SK-N-SH (cell line): ENCODE measurements at regions not wholly inside any gene's neighbourhood (a gene's known extent, or its start where the extent isn't known, plus 50 kb on each side); places are given as distances from the start of the nearest gene placed in this dataset.
A peak's percentile ranks its signal among the peaks of the same experiment; 100 is the strongest.

Experiments
- CTCF ChIA-PET: fragments of 300-600, 350-600 bp; formaldehyde crosslinking; extraction: SDS; loops from one replicate; lab custom pipeline; 2021; lab: Yijun Ruan, JAX
- POLR2A ChIA-PET: fragments of 350-600 bp; sonication (Branson Sonifier 250); formaldehyde crosslinking; extraction: SDS; loops from one replicate; lab custom pipeline; 2020; ENCODE audit warnings: antibody characterized with exemption, inconsistent platforms; lab: Yijun Ruan, JAX
- DNase-seq: peaks from one replicate; pipeline ENCODE4 v3.0.0; 2012
- H2AFZ ChIP-seq: fragments of 200-600 bp; sonication (generic); 2 replicates; pipeline ENCODE4 v1.8.1; 2016; ENCODE audit warnings: antibody characterized with exemption, mild to moderate bottlenecking, low read depth
- H3F3A ChIP-seq: fragments of 200-600 bp; sonication (generic); replicated peaks from 2 replicates; pipeline ENCODE3; 2016; ENCODE audit warnings: antibody characterized with exemption, mild to moderate bottlenecking; ENCODE audit not compliant: insufficient read depth
- H3K27ac ChIP-seq, 2 experiments: fragments of 200-500 bp in 1 of 2; fragments of 200-600 bp in 1 of 2; sonication (Bioruptor generic) in 1 of 2; sonication (generic), shearing (Covaris generic) in 1 of 2; 2 replicates each; pipeline versions ENCODE4 v1.5.1 to v1.6.1; 2014 to 2016; ENCODE audit warnings: low read depth in 2 of 2, inconsistent platforms in 1 of 2, low read length in 1 of 2, mild to moderate bottlenecking in 1 of 2, mixed read lengths in 1 of 2
- H3K27me3 ChIP-seq: fragments of 200-600 bp; sonication (generic), shearing (Covaris generic); 2 replicates; pipeline ENCODE4 v1.6.1; 2016; ENCODE audit warnings: mixed run types; ENCODE audit not compliant: insufficient read depth
- H3K36me3 ChIP-seq, 2 experiments: fragments of 200-500 bp in 1 of 2; fragments of 200-600 bp in 1 of 2; sonication (Bioruptor generic) in 1 of 2; sonication (generic) in 1 of 2; replicated peaks in 1 of 2; 2 replicates each; pipeline versions ENCODE3 to v1.5.1; 2014 to 2016; ENCODE audit warnings: low read length in 1 of 2, mild to moderate bottlenecking in 1 of 2; ENCODE audit not compliant: insufficient read depth in 2 of 2, control insufficient read depth in 1 of 2
- H3K4me1 ChIP-seq, 2 experiments: fragments of 200-500 bp in 1 of 2; fragments of 200-600 bp in 1 of 2; sonication (Bioruptor generic) in 1 of 2; sonication (generic), shearing (Covaris generic) in 1 of 2; 2 replicates each; pipeline versions ENCODE4 v1.5.1 to v1.6.1; 2014 to 2016; ENCODE audit warnings: low read depth in 1 of 2, low read length in 1 of 2, mixed run types in 1 of 2; ENCODE audit not compliant: insufficient read depth in 2 of 2, control insufficient read depth in 1 of 2
- H3K4me2 ChIP-seq: fragments of 200-600 bp; sonication (generic), shearing (Covaris generic); 2 replicates; pipeline ENCODE4 v1.6.1; 2017; ENCODE audit warnings: mixed run types
- H3K4me3 ChIP-seq, 2 experiments: fragments of 200-500 bp in 1 of 2; fragments of 200-600 bp in 1 of 2; sonication (Bioruptor generic) in 1 of 2; sonication (generic), shearing (Covaris generic) in 1 of 2; 2 replicates each; pipeline versions ENCODE4 v1.5.1 to v1.8.1; 2014 to 2016; ENCODE audit warnings: low read depth in 2 of 2, inconsistent platforms in 1 of 2, low read length in 1 of 2, mild to moderate bottlenecking in 1 of 2, mixed read lengths in 1 of 2, moderate library complexity in 1 of 2
- H3K79me2 ChIP-seq: fragments of 200-600 bp; sonication (generic); 2 replicates; pipeline ENCODE4 v1.8.1; 2017; ENCODE audit warnings: mild to moderate bottlenecking; ENCODE audit not compliant: insufficient read depth
- H3K9ac ChIP-seq: fragments of 200-600 bp; sonication (generic); 2 replicates; pipeline ENCODE4 v1.6.1; 2017; ENCODE audit warnings: mixed run types
- H3K9me2 ChIP-seq: fragments of 200-600 bp; sonication (generic); 2 replicates; pipeline ENCODE4 v1.6.1; 2017; ENCODE audit warnings: mixed run types
- H3K9me3 ChIP-seq: fragments of 200-600 bp; sonication (generic); 2 replicates; pipeline ENCODE4 v1.6.1; 2017; ENCODE audit warnings: mixed run types, mild to moderate bottlenecking, moderate library complexity
- H4K20me1 ChIP-seq: fragments of 200-600 bp; sonication (generic); 2 replicates; pipeline ENCODE4 v1.6.1; 2017; ENCODE audit warnings: mild to moderate bottlenecking, mixed run types; ENCODE audit not compliant: insufficient read depth
- CHD2 ChIP-seq: fragments of 150-350 bp; IDR thresholded peaks from 2 replicates; pipeline ENCODE4 v1.6.1; 2018; ENCODE audit warnings: low read length; ENCODE audit not compliant: partially characterized antibody
- EP300 ChIP-seq, 2 experiments: IDR thresholded peaks; 2 replicates each; pipeline versions ENCODE4 v1.4.0 to v1.6.1; 2012; ENCODE audit warnings: borderline replicate concordance in 1 of 2, low read depth in 1 of 2, low read length in 1 of 2
- FOSL2 ChIP-seq: IDR thresholded peaks from 2 replicates; pipeline ENCODE4 v1.4.0; 2012; ENCODE audit warnings: low read depth, mild to moderate bottlenecking, moderate library complexity, borderline replicate concordance
- FOXJ3 ChIP-seq: sonication (generic); formaldehyde crosslinking; IDR thresholded peaks from 2 replicates; pipeline ENCODE4 v1.5.1; 2020; ENCODE audit warnings: mild to moderate bottlenecking, missing genetic modification reagents
- GATA2 ChIP-seq: sonication (generic); formaldehyde crosslinking; IDR thresholded peaks from 2 replicates; pipeline ENCODE4 v1.5.0; 2020; ENCODE audit warnings: mild to moderate bottlenecking, missing genetic modification reagents
- JUND ChIP-seq: IDR thresholded peaks from 2 replicates; pipeline ENCODE4 v1.4.0; 2012
- MEF2A ChIP-seq: IDR thresholded peaks from 2 replicates; pipeline ENCODE4 v1.4.0; 2012; ENCODE audit warnings: low read depth, borderline replicate concordance
- NFIC ChIP-seq: IDR thresholded peaks from 2 replicates; pipeline ENCODE4 v1.4.0; 2012; ENCODE audit warnings: borderline replicate concordance
- NRF1 ChIP-seq: IDR thresholded peaks from 2 replicates; pipeline ENCODE4 v1.6.1; 2012; ENCODE audit warnings: low read depth, mild to moderate bottlenecking, low read length
- POLR2AphosphoS5 ChIP-seq: IDR thresholded peaks from 2 replicates; pipeline ENCODE4 v1.6.1; 2012; ENCODE audit warnings: low read depth, low read length
- RAD21 ChIP-seq: IDR thresholded peaks from 2 replicates; pipeline ENCODE4 v1.6.1; 2012; ENCODE audit warnings: mild to moderate bottlenecking, low read length
- RFX5 ChIP-seq: IDR thresholded peaks from 2 replicates; pipeline ENCODE4 v1.6.1; 2012; ENCODE audit warnings: mild to moderate bottlenecking, improper control_type of control experiment, low read length
- RXRA ChIP-seq: IDR thresholded peaks from 2 replicates; pipeline ENCODE4 v1.4.0; 2012; ENCODE audit warnings: low read depth, mild to moderate bottlenecking, borderline replicate concordance
- SMC3 ChIP-seq: IDR thresholded peaks from 2 replicates; pipeline ENCODE4 v1.6.1; 2012; ENCODE audit warnings: low read depth, low read length, improper control_type of control experiment
- TAF1 ChIP-seq: IDR thresholded peaks from 2 replicates; pipeline ENCODE4 v1.6.1; 2012; ENCODE audit warnings: low read depth, mild to moderate bottlenecking, low read length, moderate library complexity, borderline replicate concordance
- TCF12 ChIP-seq: IDR thresholded peaks from 2 replicates; pipeline ENCODE4 v1.4.0; 2012
- TEAD4 ChIP-seq: IDR thresholded peaks from 2 replicates; pipeline ENCODE4 v1.4.0; 2012; ENCODE audit warnings: mild to moderate bottlenecking, borderline replicate concordance; ENCODE audit not compliant: insufficient read depth
- WGBS: methylation state at CpG from one replicate; pipeline ENCODE4 v1.1.6; 2017; ENCODE audit warnings: low lambda C conversion rate; 5-methylcytosine and 5-hydroxymethylcytosine counted together
- TF ChIP-seq, protein P1 (sequence below): fragments of 200-600 bp; sonication (generic); IDR thresholded peaks from 2 replicates; pipeline ENCODE4 v1.6.1; 2017; ENCODE audit warnings: antibody characterized with exemption, mild to moderate bottlenecking, moderate library complexity
- TF ChIP-seq, protein P2 (sequence below): IDR thresholded peaks from 2 replicates; pipeline ENCODE4; 2012
- TF ChIP-seq, protein P3 (sequence below): IDR thresholded peaks from 2 replicates; pipeline ENCODE4 v1.4.0; 2012; ENCODE audit warnings: low read depth
- TF ChIP-seq, protein P4 (sequence below): IDR thresholded peaks from 2 replicates; pipeline ENCODE4 v1.4.0; 2012; ENCODE audit warnings: low read depth, borderline replicate concordance

DNA sequence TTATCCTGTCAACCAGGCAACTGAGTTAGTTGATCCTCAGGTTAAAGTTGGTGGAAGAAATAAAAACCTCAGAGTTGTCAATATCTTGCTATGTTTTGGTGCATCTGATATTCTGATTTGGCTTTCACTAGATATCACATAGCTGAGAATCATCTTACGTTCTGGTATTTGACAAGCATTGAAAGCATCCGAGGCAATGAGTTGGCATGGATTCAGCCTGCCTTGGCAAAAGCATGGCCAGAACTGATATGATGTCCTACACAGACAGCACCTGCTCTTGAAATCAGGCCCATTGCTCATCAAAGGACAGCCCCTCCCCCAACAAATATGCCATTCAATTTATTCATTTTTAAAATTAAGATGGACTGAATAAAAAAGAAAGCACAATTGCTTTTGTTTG lies 320.7 kb upstream of the ATP2B1 start:
- Histone ChIP-seq H3K27ac (peak overlapping the region; percentile 67 to 96), H4K20me1 (no peaks in the 10 kb centered on the region), H3K36me3 (no peaks in the 10 kb centered on the region), H3K4me1 (peaks cover 23 to 29% of the 10 kb centered on the region in 2 experiments), H3K79me2 (no peaks in the 10 kb centered on the region), H3K4me2 (peak overlapping the region; percentile 47; the same call in 1 of the 2 replicates), H2AFZ (no peak overlapping the region), H3K4me3 (no peak overlapping the region), H3K9me3 (no peaks in the 10 kb centered on the region), H3K9me2 (no peaks in the 10 kb centered on the region), H3K9ac (no peak overlapping the region), H3F3A (peaks cover 13% of the 10 kb centered on the region), H3K27me3 (no peaks in the 10 kb centered on the region)
- peak; percentile 6 for DNase-seq
- 18% methylated on average over 2 of the region's 2 CpGs for whole genome bisulfite sequencing
- TF ChIP-seq EP300 (IDR thresholded peaks at IDR 0.05; ENCODE audit: borderline replicate concordance in 1 of 2, low read depth in 1 of 2, low read length in 1 of 2) = peak in 1 of 2 experiments; percentile 28; a peak in 1 of 4 replicates
- TF ChIP-seq SMC3 = no peak
- TF ChIP-seq TCF12 = peak; percentile 37
- TF ChIP-seq RFX5 = no peak
- TF ChIP-seq, protein P1, sequence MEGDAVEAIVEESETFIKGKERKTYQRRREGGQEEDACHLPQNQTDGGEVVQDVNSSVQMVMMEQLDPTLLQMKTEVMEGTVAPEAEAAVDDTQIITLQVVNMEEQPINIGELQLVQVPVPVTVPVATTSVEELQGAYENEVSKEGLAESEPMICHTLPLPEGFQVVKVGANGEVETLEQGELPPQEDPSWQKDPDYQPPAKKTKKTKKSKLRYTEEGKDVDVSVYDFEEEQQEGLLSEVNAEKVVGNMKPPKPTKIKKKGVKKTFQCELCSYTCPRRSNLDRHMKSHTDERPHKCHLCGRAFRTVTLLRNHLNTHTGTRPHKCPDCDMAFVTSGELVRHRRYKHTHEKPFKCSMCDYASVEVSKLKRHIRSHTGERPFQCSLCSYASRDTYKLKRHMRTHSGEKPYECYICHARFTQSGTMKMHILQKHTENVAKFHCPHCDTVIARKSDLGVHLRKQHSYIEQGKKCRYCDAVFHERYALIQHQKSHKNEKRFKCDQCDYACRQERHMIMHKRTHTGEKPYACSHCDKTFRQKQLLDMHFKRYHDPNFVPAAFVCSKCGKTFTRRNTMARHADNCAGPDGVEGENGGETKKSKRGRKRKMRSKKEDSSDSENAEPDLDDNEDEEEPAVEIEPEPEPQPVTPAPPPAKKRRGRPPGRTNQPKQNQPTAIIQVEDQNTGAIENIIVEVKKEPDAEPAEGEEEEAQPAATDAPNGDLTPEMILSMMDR = no peak
- peak; percentile 26; the same call in 1 of the 2 replicates for TF ChIP-seq GATA2
- peak; percentile 52 for TF ChIP-seq NFIC
- TF ChIP-seq NRF1 = no peak
- TF ChIP-seq, protein P2, sequence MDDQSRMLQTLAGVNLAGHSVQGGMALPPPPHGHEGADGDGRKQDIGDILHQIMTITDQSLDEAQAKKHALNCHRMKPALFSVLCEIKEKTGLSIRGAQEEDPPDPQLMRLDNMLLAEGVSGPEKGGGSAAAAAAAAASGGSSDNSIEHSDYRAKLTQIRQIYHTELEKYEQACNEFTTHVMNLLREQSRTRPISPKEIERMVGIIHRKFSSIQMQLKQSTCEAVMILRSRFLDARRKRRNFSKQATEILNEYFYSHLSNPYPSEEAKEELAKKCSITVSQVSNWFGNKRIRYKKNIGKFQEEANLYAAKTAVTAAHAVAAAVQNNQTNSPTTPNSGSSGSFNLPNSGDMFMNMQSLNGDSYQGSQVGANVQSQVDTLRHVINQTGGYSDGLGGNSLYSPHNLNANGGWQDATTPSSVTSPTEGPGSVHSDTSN = peak; percentile 28; the same call in 1 of the 2 replicates
- POLR2A ChIA-PET = no interaction called here
- CTCF ChIA-PET = interaction anchor here (1.0 to 1.1 kb wide), 2 partner anchors 10 to 20 kb away, joined by 3 read pairs; no protein-coding TSS in a partner anchor

DNA sequence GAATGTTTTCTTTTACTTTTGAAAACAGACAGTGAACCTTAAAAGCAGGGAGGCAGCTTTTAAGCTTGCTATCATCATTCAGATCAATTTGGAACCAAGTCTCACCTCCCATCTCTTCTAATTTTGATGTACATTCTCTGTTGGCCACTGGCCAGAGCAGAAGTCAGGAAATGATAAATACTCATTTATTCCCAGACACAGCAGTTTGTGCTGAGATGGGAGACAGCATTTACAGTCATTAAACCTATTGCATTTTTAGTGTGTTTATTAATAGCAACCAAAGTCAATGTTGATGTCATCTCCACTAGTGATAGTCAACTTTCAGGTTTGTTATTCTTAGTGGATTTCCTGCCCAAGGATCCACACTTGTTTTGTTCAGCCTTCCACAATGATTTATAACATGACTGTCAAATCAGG lies 320.0 kb upstream of the ATP2B1 start:
- Histone ChIP-seq H2AFZ (peak overlapping the region; percentile 10; the same call in 1 of the 2 replicates), H3K27me3 (no peaks in the 10 kb centered on the region), H3K79me2 (no peaks in the 10 kb centered on the region), H3K9ac (peak overlapping the region; percentile 22; the same call in 1 of the 2 replicates), H3K9me3 (no peaks in the 10 kb centered on the region), H3K4me3 (no peak overlapping the region; a peak in 2 of 4 replicates), H4K20me1 (no peaks in the 10 kb centered on the region), H3K36me3 (no peaks in the 10 kb centered on the region), H3F3A (peaks cover 13% of the 10 kb centered on the region), H3K9me2 (no peaks in the 10 kb centered on the region), H3K27ac (peak overlapping the region; percentile 67 to 96), H3K4me2 (peak overlapping the region; percentile 47; the same call in 1 of the 2 replicates), H3K4me1 (peaks cover 23 to 30% of the 10 kb centered on the region in 2 experiments)
- ChIA-PET CTCF (interaction anchor here (0.8 to 1.1 kb wide), 3 partner anchors 10 to 20 kb away, joined by 3 to 5 read pairs (median 3); no protein-coding TSS in a partner anchor), POLR2A (no interaction called here)
- peak; percentile 12 for DNase-seq
- TF ChIP-seq, protein P1 = no peak
- TF ChIP-seq RAD21 = 0 out of 2 replicates have a peak, but pooled peaks have one; percentile 4
- TF ChIP-seq FOSL2 = no peak
- no peak for TF ChIP-seq RFX5
- TF ChIP-seq CHD2 = peak; percentile 14
- TF ChIP-seq TCF12 = no peak
- no peak for TF ChIP-seq RXRA
- TF ChIP-seq, protein P3, sequence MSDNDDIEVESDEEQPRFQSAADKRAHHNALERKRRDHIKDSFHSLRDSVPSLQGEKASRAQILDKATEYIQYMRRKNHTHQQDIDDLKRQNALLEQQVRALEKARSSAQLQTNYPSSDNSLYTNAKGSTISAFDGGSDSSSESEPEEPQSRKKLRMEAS = no peak
- TF ChIP-seq EP300 (IDR thresholded peaks at IDR 0.05; ENCODE audit: borderline replicate concordance in 1 of 2, low read depth in 1 of 2, low read length in 1 of 2) = peak in 1 of 2 experiments; percentile 41; a peak in 3 of 4 replicates
- TF ChIP-seq JUND = peak; percentile 46; the same call in 1 of the 2 replicates
- TF ChIP-seq TEAD4 = no peak
- peak; percentile 63; the same call in 1 of the 2 replicates for TF ChIP-seq MEF2A
- TF ChIP-seq, protein P4, sequence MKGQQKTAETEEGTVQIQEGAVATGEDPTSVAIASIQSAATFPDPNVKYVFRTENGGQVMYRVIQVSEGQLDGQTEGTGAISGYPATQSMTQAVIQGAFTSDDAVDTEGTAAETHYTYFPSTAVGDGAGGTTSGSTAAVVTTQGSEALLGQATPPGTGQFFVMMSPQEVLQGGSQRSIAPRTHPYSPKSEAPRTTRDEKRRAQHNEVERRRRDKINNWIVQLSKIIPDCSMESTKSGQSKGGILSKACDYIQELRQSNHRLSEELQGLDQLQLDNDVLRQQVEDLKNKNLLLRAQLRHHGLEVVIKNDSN = no peak
- TF ChIP-seq TAF1 = no peak
- no peak for TF ChIP-seq POLR2AphosphoS5
- TF ChIP-seq GATA2 = peak; percentile 55
- TF ChIP-seq FOXJ3 (CRISPR knock-in tag) = 0 out of 2 replicates have a peak, but pooled peaks have one; percentile 28
- TF ChIP-seq NFIC = peak; percentile 70; the same call in 1 of the 2 replicates
